Spinal cord (tissue), 9 donors: ENCODE measurements at regions not wholly inside any gene's neighbourhood (a gene's known extent, or its start where the extent isn't known, plus 50 kb on each side); places are given as distances from the start of the nearest gene placed in this dataset.
A peak's percentile ranks its signal among the peaks of the same experiment; 100 is the strongest.

Source experiments
- DNase-seq, 6 donors: peaks; one replicate each; pipeline versions ENCODE4 v3.0.0 to v3.0.0-alpha.2; 2013 to 2015; ENCODE audit warnings: low spot score in 6 of 6, low read depth in 4 of 6
- H3K27ac ChIP-seq: one replicate; pipeline ENCODE4 v1.5.1; 2013; ENCODE audit warnings: low read depth, low read length, control low read depth
- H3K27me3 ChIP-seq: one replicate; pipeline ENCODE4 v1.6.1; 2013; ENCODE audit warnings: low read length; ENCODE audit not compliant: control insufficient read depth, insufficient read depth
- H3K36me3 ChIP-seq: one replicate; pipeline ENCODE4 v1.6.1; 2013; ENCODE audit warnings: low read length; ENCODE audit not compliant: control insufficient read depth, insufficient read depth
- H3K4me1 ChIP-seq: one replicate; pipeline ENCODE4 v1.6.1; 2013; ENCODE audit warnings: low read length; ENCODE audit not compliant: control insufficient read depth, insufficient read depth
- H3K4me3 ChIP-seq: one replicate; pipeline ENCODE4 v1.5.1; 2013; ENCODE audit warnings: low read depth, low read length, control low read depth
- H3K9me3 ChIP-seq: one replicate; pipeline ENCODE4 v1.6.1; 2013; ENCODE audit warnings: low read length; ENCODE audit not compliant: control insufficient read depth, insufficient read depth
- WGBS: methylation state at CpG from one replicate; pipeline ENCODE4 v1.1.5; 2013; ENCODE audit warnings: missing lambda C conversion rate; ENCODE audit not compliant: insufficient coverage; 5-methylcytosine and 5-hydroxymethylcytosine counted together
- donor health status: healthy.

DNA sequence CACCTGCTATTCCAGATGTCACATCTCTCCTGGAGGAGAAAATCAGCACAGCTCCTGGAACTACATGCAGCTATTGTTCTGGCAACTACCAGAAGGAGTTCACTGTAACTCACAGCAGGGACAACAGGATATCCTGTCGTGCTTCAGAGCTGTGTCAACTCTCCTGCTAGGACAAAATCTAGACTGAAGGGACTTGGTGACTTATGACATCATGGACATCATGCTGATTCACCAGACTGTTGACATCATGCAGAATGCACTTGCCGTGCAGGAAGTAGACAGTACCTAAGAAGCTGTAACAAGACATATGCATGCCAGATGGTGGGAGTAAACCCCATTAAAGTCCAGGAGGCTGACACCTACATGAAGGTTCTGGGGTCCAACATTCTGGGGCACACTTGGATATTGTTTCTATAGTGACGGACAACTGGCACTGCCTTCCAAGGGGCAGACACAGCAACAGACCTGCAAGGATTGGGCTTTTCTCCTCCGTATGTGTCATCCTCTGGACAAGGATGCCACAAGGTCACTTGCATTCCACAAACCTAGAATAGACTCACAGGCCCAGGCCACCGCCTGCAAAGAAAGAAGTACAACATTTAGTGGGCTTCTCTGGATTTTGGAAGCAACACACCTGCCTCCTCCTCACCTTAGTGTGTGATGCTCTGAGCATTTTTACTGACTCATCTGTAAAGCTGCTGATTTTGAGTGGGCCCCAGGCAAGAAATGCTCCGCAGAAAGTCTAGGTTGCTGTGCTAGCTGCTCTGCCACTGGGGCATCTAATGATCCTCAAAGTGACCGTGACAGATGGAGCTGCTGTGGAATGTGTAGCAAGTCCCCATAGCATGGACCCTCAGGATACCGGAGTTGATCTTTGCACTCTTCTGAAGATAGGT, 249.2 kb downstream of the MATN1 start:
- Histone ChIP-seq H3K27me3 (no peaks in the 10 kb centered on the region), H3K4me3 (no peak overlapping the region), H3K9me3 (no peaks in the 10 kb centered on the region), H3K36me3 (no peaks in the 10 kb centered on the region), H3K4me1 (peaks cover 6% of the 10 kb centered on the region), H3K27ac (no peak overlapping the region)
- DNase-seq: peak in 1 of 6 donors; percentile 20
- 81% methylated on average over 7 of the region's 8 CpGs for WGBS

DNA sequence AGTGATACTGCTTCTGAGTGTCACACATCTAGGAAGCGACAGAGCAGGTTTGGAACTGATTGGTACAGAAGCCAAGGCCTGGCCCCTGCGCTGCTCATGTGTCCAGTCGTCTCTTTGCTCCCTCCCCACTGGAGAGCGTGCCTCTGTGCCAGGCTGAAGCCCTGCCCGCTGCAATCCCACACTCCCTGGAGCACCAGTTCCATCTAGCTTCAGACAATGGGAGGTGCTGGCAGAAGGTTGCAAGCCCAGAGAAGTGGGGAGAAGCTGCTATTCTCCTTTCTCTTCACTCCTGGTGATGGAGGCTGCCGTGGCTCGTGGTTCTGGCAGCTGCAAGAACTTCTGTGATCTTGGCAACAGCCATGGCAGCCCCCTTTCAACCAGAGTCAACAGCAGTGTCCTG, 250.9 kb downstream of the MATN1 start:
- peaks cover 6% of the 10 kb centered on the region for H3K4me1 ChIP-seq
- WGBS: 49% methylated on average over 6 of the region's 7 CpGs

DNA sequence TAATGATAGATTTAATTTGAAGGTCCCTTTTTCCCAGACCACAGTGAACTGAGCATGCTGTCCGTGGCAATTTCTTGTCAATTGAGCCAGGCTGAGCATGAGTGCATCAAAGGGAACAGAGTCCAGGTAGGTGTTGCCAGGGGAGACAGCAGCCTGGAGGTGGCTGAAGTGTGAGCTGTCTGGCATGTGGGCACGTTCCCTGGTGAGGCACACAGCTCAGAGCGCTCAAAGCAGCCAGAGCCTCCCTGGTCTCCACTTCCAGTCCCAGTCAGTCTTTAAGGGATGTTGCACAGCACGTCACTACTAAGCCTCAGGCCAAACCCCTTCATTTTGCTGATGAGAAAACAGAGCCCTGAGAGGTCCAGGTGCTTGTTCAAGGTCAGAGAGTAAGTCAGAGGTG, 251.4 kb downstream of the MATN1 start:
- WGBS: 63% methylated on average over 3 of the region's 4 CpGs
- peaks cover 6% of the 10 kb centered on the region for H3K4me1 ChIP-seq
- no peak for DNase-seq
- H3K27me3 ChIP-seq: no peaks in the 10 kb centered on the region
- H3K36me3 ChIP-seq: no peaks in the 10 kb centered on the region
- H3K9me3 ChIP-seq: no peaks in the 10 kb centered on the region
- H3K27ac ChIP-seq: no peak overlapping the region
- no peak overlapping the region for H3K4me3 ChIP-seq

More for the DNA sequence above, 250.9 kb downstream of the MATN1 start:
- DNase-seq: no peak
- no peak overlapping the region for H3K27ac ChIP-seq
- no peaks in the 10 kb centered on the region for H3K27me3 ChIP-seq
- no peak overlapping the region for H3K4me3 ChIP-seq
- H3K36me3 ChIP-seq: no peaks in the 10 kb centered on the region
- no peaks in the 10 kb centered on the region for H3K9me3 ChIP-seq

DNA sequence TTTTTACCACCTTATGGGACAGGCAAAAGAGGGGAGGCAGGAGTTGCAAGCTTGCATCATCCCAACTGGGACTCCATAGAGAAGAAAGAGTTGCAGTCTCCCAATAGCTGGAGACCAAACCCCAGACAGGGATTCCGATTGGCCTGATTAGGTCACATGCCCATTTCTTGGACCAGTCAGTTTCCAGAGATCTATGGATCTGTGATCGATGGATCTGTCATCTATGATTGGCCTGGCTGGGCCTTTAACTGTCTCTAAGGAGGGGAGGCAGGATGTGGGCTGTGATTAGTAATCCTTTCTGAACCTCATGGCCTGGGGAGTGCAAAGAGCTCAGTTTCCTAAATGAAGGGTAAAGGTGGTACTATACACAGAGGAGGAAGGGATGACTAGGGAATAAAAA, 252.1 kb downstream of the MATN1 start:
- Histone ChIP-seq H3K36me3 (no peaks in the 10 kb centered on the region), H3K27ac (no peak overlapping the region), H3K9me3 (no peaks in the 10 kb centered on the region), H3K27me3 (no peaks in the 10 kb centered on the region), H3K4me1 (peaks cover 6% of the 10 kb centered on the region), H3K4me3 (no peak overlapping the region)
- DNase-seq: no peak
- WGBS: 100% methylated on average over 2 of the region's 2 CpGs

DNA sequence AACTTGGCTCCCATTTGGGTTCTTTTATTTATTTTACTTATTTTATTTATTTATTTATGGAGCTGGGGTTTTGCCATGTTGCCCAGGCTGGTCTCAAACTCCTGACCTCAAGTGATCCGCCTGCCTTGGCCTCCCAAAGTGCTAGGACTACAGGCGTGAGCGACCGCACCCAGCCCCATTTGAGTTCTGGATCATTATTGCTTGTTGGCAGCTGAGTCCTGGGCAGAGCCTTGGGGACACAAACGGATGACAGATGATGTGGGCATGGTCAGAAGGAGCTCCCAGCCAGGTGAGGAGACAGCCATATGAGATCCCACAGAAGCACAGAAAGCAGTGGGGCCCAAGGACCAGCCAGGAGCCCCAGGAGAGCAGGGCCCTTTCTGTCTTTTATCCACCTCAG, 254.0 kb downstream of the MATN1 start:
- DNase-seq: no peak
- whole genome bisulfite sequencing: 76% methylated on average over 5 of the region's 5 CpGs
- no peak overlapping the region for H3K27ac ChIP-seq

DNA sequence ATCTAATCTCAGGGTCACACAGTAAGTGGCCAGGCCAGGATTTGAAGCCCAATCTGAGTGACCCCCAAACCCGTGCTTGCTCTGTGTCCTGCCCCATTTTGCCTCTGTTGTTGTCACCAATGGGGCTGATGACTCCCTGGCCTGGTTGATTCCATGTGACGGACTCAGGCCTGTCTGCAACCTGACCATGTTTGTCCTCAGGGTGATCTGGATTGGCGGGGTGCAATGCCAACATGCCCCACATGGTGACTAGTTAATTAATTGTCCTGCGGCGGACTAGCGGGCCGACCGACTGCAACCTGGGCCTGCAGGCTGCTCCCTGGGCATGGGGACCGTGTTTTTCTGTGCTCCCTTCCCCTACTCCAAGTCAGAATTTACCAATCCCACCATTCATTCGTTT, 256.3 kb downstream of the MATN1 start:
- no peak for DNase-seq
- H3K9me3 ChIP-seq: no peaks in the 10 kb centered on the region
- H3K4me1 ChIP-seq: peaks cover 4% of the 10 kb centered on the region
- H3K4me3 ChIP-seq: no peak overlapping the region
- H3K27me3 ChIP-seq: no peaks in the 10 kb centered on the region
- WGBS: 88% methylated on average over 9 of the region's 10 CpGs
- no peaks in the 10 kb centered on the region for H3K36me3 ChIP-seq
- H3K27ac ChIP-seq: no peak overlapping the region

More for the DNA sequence above, 254.0 kb downstream of the MATN1 start:
- no peaks in the 10 kb centered on the region for H3K9me3 ChIP-seq
- H3K4me1 ChIP-seq: peaks cover 10% of the 10 kb centered on the region
- no peak overlapping the region for H3K4me3 ChIP-seq
- H3K36me3 ChIP-seq: no peaks in the 10 kb centered on the region
- no peaks in the 10 kb centered on the region for H3K27me3 ChIP-seq

DNA sequence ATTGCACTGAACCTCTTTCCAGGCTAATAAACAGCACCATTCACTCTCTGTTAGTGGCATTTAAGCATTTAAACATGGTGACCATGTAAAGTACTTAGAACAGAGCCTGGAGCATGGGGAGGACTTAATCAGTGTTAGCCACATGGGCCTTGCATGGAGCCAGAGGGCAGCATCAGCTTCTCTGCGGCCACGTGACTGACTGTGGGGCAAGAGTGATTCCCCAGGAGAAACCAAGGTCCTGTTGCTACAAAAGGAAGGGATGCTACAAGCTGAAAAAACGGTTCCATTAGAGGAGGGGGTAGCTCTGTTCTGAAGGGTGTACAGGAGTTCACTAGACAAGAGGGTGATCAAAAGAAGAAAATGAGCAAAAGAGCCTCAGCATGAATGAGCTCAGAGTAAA, 256.8 kb downstream of the MATN1 start:
- Histone ChIP-seq H3K4me1 (peaks cover 4% of the 10 kb centered on the region), H3K4me3 (no peak overlapping the region), H3K9me3 (no peaks in the 10 kb centered on the region), H3K27me3 (no peaks in the 10 kb centered on the region), H3K27ac (no peak overlapping the region), H3K36me3 (no peaks in the 10 kb centered on the region)
- WGBS: 84% methylated on average over 3 of the region's 3 CpGs
- peak in 1 of 6 donors; percentile 43 for DNase-seq

DNA sequence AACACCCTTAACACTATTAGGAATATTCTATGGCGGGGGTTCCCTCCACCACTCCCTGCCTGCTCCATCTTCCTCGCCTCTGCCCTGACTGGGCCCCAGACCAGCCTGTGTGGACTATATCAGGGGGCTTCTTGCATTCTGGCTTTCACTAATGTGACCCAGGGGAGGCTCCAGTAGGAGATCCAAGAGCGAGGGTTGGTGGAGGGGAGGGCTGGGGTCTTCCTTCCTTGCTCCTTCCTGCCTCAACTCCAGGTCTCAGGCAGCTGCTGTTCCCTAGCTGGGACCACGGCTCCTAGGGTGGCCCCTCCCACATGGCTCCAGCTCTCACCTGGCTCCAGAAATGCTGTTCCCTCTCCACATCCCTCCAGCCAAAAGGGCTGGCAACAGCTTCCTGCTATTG, 257.4 kb downstream of the MATN1 start:
- H3K4me3 ChIP-seq: no peak overlapping the region
- WGBS: 29% methylated on average over 1 of the region's 4 CpGs
- H3K9me3 ChIP-seq: no peaks in the 10 kb centered on the region
- peaks cover 4% of the 10 kb centered on the region for H3K4me1 ChIP-seq
- DNase-seq: no peak
- H3K27me3 ChIP-seq: no peaks in the 10 kb centered on the region
- no peaks in the 10 kb centered on the region for H3K36me3 ChIP-seq
- H3K27ac ChIP-seq: no peak overlapping the region

DNA sequence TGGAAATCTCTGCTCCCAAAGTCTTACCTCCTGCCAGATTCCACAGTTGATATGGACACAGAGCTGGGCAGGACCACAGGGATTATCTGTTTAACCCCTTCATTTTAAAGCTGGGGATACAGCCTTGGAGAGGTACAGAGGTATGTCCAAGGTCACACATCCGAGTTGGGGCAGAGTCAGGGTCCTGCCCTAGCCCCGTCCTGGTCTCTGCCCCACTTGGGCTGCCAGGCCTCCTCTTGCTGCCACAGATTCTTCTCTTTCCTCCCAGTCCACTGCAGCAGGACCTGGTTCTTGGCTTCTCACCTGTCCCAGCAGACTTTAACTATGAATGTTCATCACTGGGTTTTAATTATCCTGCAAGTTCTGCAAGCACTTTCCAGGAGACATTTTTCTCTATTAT, 258.3 kb downstream of the MATN1 start:
- DNase-seq: no peak
- Histone ChIP-seq H3K27me3 (no peaks in the 10 kb centered on the region), H3K4me1 (peaks cover 4% of the 10 kb centered on the region), H3K27ac (no peak overlapping the region), H3K36me3 (no peaks in the 10 kb centered on the region), H3K9me3 (no peaks in the 10 kb centered on the region), H3K4me3 (no peak overlapping the region)
- 81% methylated on average over 2 of the region's 2 CpGs for WGBS

DNA sequence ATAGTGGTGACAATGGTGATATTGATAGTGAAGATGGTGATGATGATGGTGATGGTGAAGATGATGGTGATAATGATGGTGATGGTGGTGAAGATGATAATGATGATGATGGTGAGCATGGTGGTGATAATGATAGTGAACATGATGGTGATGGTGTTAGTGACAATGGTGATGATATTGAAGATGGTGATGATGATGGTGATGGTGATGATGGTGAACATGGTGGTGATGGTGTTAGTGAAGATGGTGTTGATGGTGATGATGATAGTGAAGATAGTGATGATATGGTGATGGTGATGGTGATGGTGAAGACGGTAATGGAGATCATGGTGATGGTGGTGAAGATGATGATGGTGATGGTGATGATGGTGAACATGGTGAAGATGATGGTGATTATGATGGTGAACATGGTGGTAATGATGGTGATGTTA, 259.2 kb downstream of the MATN1 start:
- no peaks in the 10 kb centered on the region for H3K9me3 ChIP-seq
- WGBS: 94% methylated on average over 1 of the region's 1 CpG
- no peaks in the 10 kb centered on the region for H3K36me3 ChIP-seq
- H3K4me1 ChIP-seq: peaks cover 4% of the 10 kb centered on the region
- no peak for DNase-seq
- H3K27me3 ChIP-seq: no peaks in the 10 kb centered on the region
- no peak overlapping the region for H3K27ac ChIP-seq
- H3K4me3 ChIP-seq: no peak overlapping the region
